H1 (cell line): ENCODE measurements at regions not wholly inside any gene's neighbourhood (a gene's known extent, or its start where the extent isn't known, plus 50 kb on each side); places are given as distances from the start of the nearest gene placed in this dataset.

Source experiments
- CREB1 ChIP-seq: IDR thresholded peaks from 2 replicates; pipeline ENCODE4 v1.6.1; 2012; ENCODE audit warnings: inconsistent platforms
- HDAC6 ChIP-seq: IDR thresholded peaks from one replicate; pipeline ENCODE4 v1.7.1; 2012; ENCODE audit warnings: low read depth, mild to moderate bottlenecking, inconsistent platforms, low read length, moderate library complexity
- NANOG ChIP-seq: IDR thresholded peaks from 2 replicates; pipeline ENCODE4 v1.6.1; 2011; ENCODE audit warnings: low read length, low read depth, mild to moderate bottlenecking, inconsistent platforms; ENCODE audit not compliant: insufficient read depth, poor library complexity, severe bottlenecking
- PHF8 ChIP-seq: fragments of 200-600 bp; sonication (generic); conservative IDR thresholded peaks from 2 replicates; pipeline ENCODE4 v1.7.1; 2012; ENCODE audit warnings: low read depth, mild to moderate bottlenecking, inconsistent platforms, low read length, moderate library complexity
- RBBP5 ChIP-seq: IDR thresholded peaks from 2 replicates; pipeline ENCODE4 v1.7.1; 2012; ENCODE audit warnings: low read depth, mild to moderate bottlenecking, inconsistent platforms, low read length, moderate library complexity, borderline replicate concordance
- RXRA ChIP-seq: IDR thresholded peaks from 2 replicates; pipeline ENCODE4 v1.6.1; 2011; ENCODE audit warnings: low read depth, mild to moderate bottlenecking, low read length, moderate library complexity; ENCODE audit not compliant: insufficient read depth
- SIN3A ChIP-seq, 2 experiments: IDR thresholded peaks in 1 of 2; conservative IDR thresholded peaks in 1 of 2; 2 replicates each; pipeline ENCODE4 v1.6.1; 2011 to 2012; ENCODE audit warnings: low read length in 2 of 2, improper control_type of control experiment in 1 of 2, low read depth in 1 of 2, mild to moderate bottlenecking in 1 of 2
- SUZ12 ChIP-seq: fragments of 200-600 bp; sonication (generic); IDR thresholded peaks from 2 replicates; pipeline ENCODE4 v1.6.1; 2012; ENCODE audit warnings: mild to moderate bottlenecking, inconsistent platforms, low read length, moderate library complexity, mixed read lengths

DNA sequence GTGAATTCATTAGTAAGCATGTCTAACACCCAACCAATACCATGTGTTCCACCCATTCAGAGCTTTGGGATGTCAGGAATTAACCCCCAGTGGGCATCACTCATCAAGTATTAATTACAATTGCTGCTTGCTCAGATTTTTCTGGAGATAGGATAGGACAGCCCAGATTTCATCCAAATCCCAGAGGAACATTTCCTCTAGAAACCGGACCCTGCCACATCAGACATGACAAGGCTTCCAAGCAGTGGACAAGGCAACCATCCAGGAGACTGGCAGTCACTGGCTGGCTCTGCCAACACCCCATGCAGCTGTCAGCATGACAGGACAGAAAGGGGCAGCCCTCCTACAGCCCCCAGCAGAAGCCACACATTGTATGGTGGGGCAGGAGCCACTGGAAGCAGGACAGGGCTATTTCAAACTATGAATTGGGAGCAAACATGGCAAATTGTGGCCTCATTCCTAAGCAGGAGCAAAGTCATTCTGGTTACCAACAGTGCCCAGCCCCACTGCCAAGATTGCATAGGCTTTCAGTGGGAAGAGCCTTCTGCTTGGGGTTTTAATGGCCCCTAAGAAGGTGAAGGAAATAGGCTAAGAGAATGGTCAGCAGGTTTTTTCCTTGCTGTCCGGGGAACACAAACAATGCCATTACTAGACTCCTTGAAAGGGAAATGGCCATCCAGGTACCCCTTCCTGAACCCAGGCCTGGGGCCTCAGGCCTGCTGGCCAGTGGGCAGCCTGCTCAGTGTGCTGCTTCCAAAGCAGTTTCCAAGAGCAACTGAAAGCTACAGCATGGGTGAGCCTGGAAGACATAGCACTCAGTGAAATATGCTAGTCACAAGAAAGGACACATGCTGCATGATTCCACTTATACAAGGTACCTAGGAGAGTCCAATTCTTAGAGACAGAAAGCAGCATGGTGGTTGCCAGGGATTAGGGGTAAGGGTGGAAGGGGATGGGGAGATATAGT is 294.7 kb upstream of the SLC30A5 start (continued):
- TF ChIP-seq SUZ12: no peak
- no peak for TF ChIP-seq HDAC6
- TF ChIP-seq SIN3A (conservative IDR thresholded peaks at IDR 0.05 in 1 of 2, IDR thresholded peaks at IDR 0.05 in 1 of 2; ENCODE audit: low read depth in 1 of 2, low read length in 2 of 2): no peak
- no peak for TF ChIP-seq RXRA
- no peak for TF ChIP-seq CREB1
- no peak for TF ChIP-seq RBBP5
- TF ChIP-seq NANOG: no peak
- no peak for TF ChIP-seq PHF8
- TF ChIP-seq, all 59 proteins: peak for 0
